ENCODE measurements at regions not wholly inside any gene's neighbourhood (a gene's known extent, or its start where the extent isn't known, plus 50 kb on each side); places are given as distances from the start of the nearest gene placed in this dataset.

- H3K9me3 ChIP-seq (ENCODE audit: low read length): no peaks in the 10 kb centered on the region
- no peaks in the 10 kb centered on the region for H3F3A ChIP-seq (ENCODE audit: low read length, unreplicated experiment)
- ChIA-PET POLR2A (ENCODE audit: unreplicated experiment) (no interaction called here), CTCF (no interaction called here)
- BruUV-seq (replicated peaks): no TSS peak
- H3K79me2 ChIP-seq (ENCODE audit: low read length): no peaks in the 10 kb centered on the region
- DNase-seq (no peak), ATAC-seq (no peak)
- no peaks in the 10 kb centered on the region for H3K27me3 ChIP-seq (ENCODE audit: low read length)
- no peaks in the 10 kb centered on the region for H3K4me1 ChIP-seq (ENCODE audit: insufficient read depth, low read length)
- no peak overlapping the region for H3K4me2 ChIP-seq (ENCODE audit: low read length)
- H3K36me3 ChIP-seq (ENCODE audit: low read depth, low read length): no peaks in the 10 kb centered on the region
- intact Hi-C loops (cut with micrococcal nuclease): no loop called here
- TF ChIP-seq EZH2phosphoT487 (IDR thresholded peaks at IDR 0.05; ENCODE audit: borderline replicate concordance, low read length) (no peak), EZH2 (IDR thresholded peaks at IDR 0.05; ENCODE audit: low read length, unreplicated experiment) (no peak), CTCF (conservative IDR thresholded peaks at IDR 0.05; ENCODE audit: low read depth, low read length) (no peak)
- H4K20me1 ChIP-seq (ENCODE audit: low read length): no peaks in the 10 kb centered on the region
- no peak overlapping the region for H3K9ac ChIP-seq (ENCODE audit: low read length)
- H3K9me2 ChIP-seq (replicated peaks; ENCODE audit: low read length): no peaks in the 10 kb centered on the region
- H3K4me3 ChIP-seq (ENCODE audit: low read length): no peak overlapping the region
- H3K27ac ChIP-seq (ENCODE audit: low read length): no peak overlapping the region
- H2AFZ ChIP-seq (ENCODE audit: low read length): no peak overlapping the region
Measured at GRCh38 chr4:134382478-134383227, 181.1 kb upstream of the PABPC4L start.

- no TSS peak for BruUV-seq (replicated peaks)
- Histone ChIP-seq H3K4me3 (ENCODE audit: low read length) (no peak overlapping the region), H3K9ac (ENCODE audit: low read length) (no peak overlapping the region), H3K4me1 (ENCODE audit: insufficient read depth, low read length) (no peaks in the 10 kb centered on the region), H4K20me1 (ENCODE audit: low read length) (no peaks in the 10 kb centered on the region), H3K9me2 (replicated peaks; ENCODE audit: low read length) (no peaks in the 10 kb centered on the region), H3K27me3 (ENCODE audit: low read length) (no peaks in the 10 kb centered on the region), H3K9me3 (ENCODE audit: low read length) (no peaks in the 10 kb centered on the region), H3K36me3 (ENCODE audit: low read depth, low read length) (no peaks in the 10 kb centered on the region), H3K4me2 (ENCODE audit: low read length) (no peak overlapping the region), H3F3A (ENCODE audit: low read length, unreplicated experiment) (no peaks in the 10 kb centered on the region), H3K79me2 (ENCODE audit: low read length) (no peaks in the 10 kb centered on the region), H2AFZ (ENCODE audit: low read length) (no peak overlapping the region), H3K27ac (ENCODE audit: low read length) (no peak overlapping the region)
- intact Hi-C loops (cut with micrococcal nuclease): loop anchor here (2.0 kb wide), 1 partner anchor 13 kb away; no protein-coding TSS in a partner anchor
- no peak for DNase-seq
- TF ChIP-seq EZH2 (IDR thresholded peaks at IDR 0.05; ENCODE audit: low read length, unreplicated experiment) (no peak), CTCF (conservative IDR thresholded peaks at IDR 0.05; ENCODE audit: low read depth, low read length) (no peak)
- ChIA-PET POLR2A (ENCODE audit: unreplicated experiment) (no interaction called here), CTCF (no interaction called here)
- ATAC-seq: no peak
Measured at GRCh38 chr4:134375775-134376174, 174.2 kb upstream of the PABPC4L start.

DNA sequence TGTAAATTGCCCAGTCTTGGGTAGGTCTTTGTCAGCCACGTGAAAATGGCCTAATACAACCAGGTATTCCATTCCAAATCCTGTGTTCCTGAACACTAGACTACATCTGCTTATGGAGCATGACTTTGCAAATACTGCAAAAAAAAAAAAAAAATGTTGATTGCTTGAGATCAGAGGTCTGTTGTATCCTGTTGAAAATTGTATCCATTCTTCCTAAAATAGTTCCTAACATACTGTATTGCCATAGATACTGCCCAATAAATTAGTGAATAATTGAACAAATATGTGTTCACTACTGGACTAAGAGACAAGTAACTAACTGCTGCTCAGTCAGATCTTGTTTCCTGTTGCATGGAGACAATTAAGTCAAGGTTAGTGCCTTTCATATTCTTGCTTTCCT, 164.3 kb upstream of the PABPC4L start:
- Histone ChIP-seq H3K9ac (ENCODE audit: low read length) (no peak overlapping the region), H3K79me2 (ENCODE audit: low read length) (no peaks in the 10 kb centered on the region), H3K27me3 (ENCODE audit: low read length) (no peaks in the 10 kb centered on the region), H4K20me1 (ENCODE audit: low read length) (no peaks in the 10 kb centered on the region), H2AFZ (ENCODE audit: low read length) (no peak overlapping the region), H3F3A (ENCODE audit: low read length, unreplicated experiment) (no peaks in the 10 kb centered on the region), H3K27ac (ENCODE audit: low read length) (peak overlapping the region; percentile 46), H3K9me2 (replicated peaks; ENCODE audit: low read length) (no peaks in the 10 kb centered on the region), H3K36me3 (ENCODE audit: low read depth, low read length) (no peaks in the 10 kb centered on the region), H3K9me3 (ENCODE audit: low read length) (no peaks in the 10 kb centered on the region), H3K4me3 (ENCODE audit: low read length) (no peak overlapping the region), H3K4me2 (ENCODE audit: low read length) (no peak overlapping the region), H3K4me1 (ENCODE audit: insufficient read depth, low read length) (0 out of 2 replicates have a peak, but pooled peaks cover 7% of the 10 kb centered on the region)
- intact Hi-C loops (cut with micrococcal nuclease): no loop called here
- ChIA-PET POLR2A (ENCODE audit: unreplicated experiment) (no interaction called here), CTCF (no interaction called here)
- BruUV-seq (replicated peaks): no TSS peak
- peak; percentile 19 for DNase-seq
- ATAC-seq: peak; percentile 80
- TF ChIP-seq EZH2 (IDR thresholded peaks at IDR 0.05; ENCODE audit: low read length, unreplicated experiment): no peak
- TF ChIP-seq CTCF (conservative IDR thresholded peaks at IDR 0.05; ENCODE audit: low read depth, low read length): no peak
- TF ChIP-seq EZH2phosphoT487 (IDR thresholded peaks at IDR 0.05; ENCODE audit: borderline replicate concordance, low read length): no peak

Data from PC-3 (cell line).